Neural progenitor cell (in vitro differentiated cells): ENCODE measurements at regions not wholly inside any gene's neighbourhood (a gene's known extent, or its start where the extent isn't known, plus 50 kb on each side); places are given as distances from the start of the nearest gene placed in this dataset.

Experiments used
- DNase-seq: peaks from one replicate; pipeline ENCODE4 v3.0.0-alpha.2; 2016; ENCODE audit warnings: low spot score
- H2AFZ ChIP-seq: fragments of 200-600 bp; sonication (generic); replicated peaks from 2 replicates; pipeline ENCODE4 v1.6.1; 2016; ENCODE audit warnings: antibody characterized with exemption
- H3F3A ChIP-seq: fragments of 200-600 bp; sonication (generic); 2 replicates; pipeline ENCODE4 v1.6.1; 2016; ENCODE audit warnings: antibody characterized with exemption, low read depth
- H3K27ac ChIP-seq: fragments of 200-600 bp; sonication (generic); 2 replicates; pipeline ENCODE4 v1.5.1; 2016; ENCODE audit warnings: mild to moderate bottlenecking
- H3K27me3 ChIP-seq: fragments of 200-600 bp; sonication (generic); 2 replicates; pipeline ENCODE4 v1.6.1; 2016; ENCODE audit warnings: mild to moderate bottlenecking, moderate library complexity
- H3K36me3 ChIP-seq: fragments of 200-600 bp; sonication (generic); 2 replicates; pipeline ENCODE4 v1.5.1; 2016
- H3K4me1 ChIP-seq: fragments of 200-600 bp; sonication (generic); 2 replicates; pipeline ENCODE4 v1.6.1; 2016; ENCODE audit warnings: mixed run types
- H3K4me2 ChIP-seq: fragments of 200-600 bp; sonication (generic); 2 replicates; pipeline ENCODE4 v1.6.1; 2016
- H3K4me3 ChIP-seq: fragments of 200-600 bp; sonication (generic); 2 replicates; pipeline ENCODE4 v1.5.1; 2016
- H3K79me2 ChIP-seq: fragments of 200-600 bp; sonication (generic); 2 replicates; pipeline ENCODE4 v1.6.1; 2016; ENCODE audit warnings: low read depth
- H3K9ac ChIP-seq: fragments of 200-600 bp; sonication (generic); 2 replicates; pipeline ENCODE4 v1.6.1; 2016
- H3K9me3 ChIP-seq: fragments of 200-600 bp; sonication (generic); 2 replicates; pipeline ENCODE4 v1.5.1; 2016; ENCODE audit warnings: low read depth
- H4K20me1 ChIP-seq: fragments of 200-600 bp; sonication (generic); 2 replicates; pipeline ENCODE4 v1.6.1; 2016; ENCODE audit warnings: low read depth
- H3K27ac Mint-ChIP-seq: 3 replicates; pipeline ENCODE4 v1.8.0; 2021; ENCODE audit warnings: mixed read lengths
- H3K27me3 Mint-ChIP-seq: 2 replicates; pipeline ENCODE4 v1.8.0; 2022; ENCODE audit warnings: low read depth, mild to moderate bottlenecking, inconsistent platforms, moderate library complexity, mixed read lengths; ENCODE audit not compliant: insufficient read depth
- H3K36me3 Mint-ChIP-seq: 3 replicates; pipeline ENCODE4 v1.8.0; 2021; ENCODE audit warnings: mixed read lengths
- H3K4me1 Mint-ChIP-seq: 3 replicates; pipeline ENCODE4 v1.8.0; 2021; ENCODE audit warnings: mixed read lengths
- H3K4me3 Mint-ChIP-seq: 3 replicates; pipeline ENCODE4 v1.8.0; 2021; ENCODE audit warnings: mild to moderate bottlenecking, moderate library complexity, mixed read lengths
- H3K9me3 Mint-ChIP-seq: 3 replicates; pipeline ENCODE4 v1.8.0; 2020; ENCODE audit warnings: mixed read lengths
- CTCF ChIP-seq: fragments of 200-600 bp; sonication (generic); IDR thresholded peaks from 2 replicates; pipeline ENCODE4 v1.5.1; 2017; ENCODE audit warnings: antibody characterized with exemption, mild to moderate bottlenecking
- EZH2 ChIP-seq: fragments of 200-600 bp; sonication (generic); IDR thresholded peaks from 2 replicates; pipeline ENCODE4 v1.6.1; 2017; ENCODE audit warnings: antibody characterized with exemption, mild to moderate bottlenecking, moderate library complexity
- EZH2phosphoT487 ChIP-seq: fragments of 200-600 bp; sonication (generic); IDR thresholded peaks from 2 replicates; pipeline ENCODE4 v1.6.1; 2017; ENCODE audit warnings: antibody characterized with exemption

GRCh38 chr3:168495270-168495669 lies 399.5 kb upstream of the GOLIM4 start:
- no peak for TF ChIP-seq CTCF
- TF ChIP-seq EZH2phosphoT487: no peak
- TF ChIP-seq EZH2: no peak
- Mint-ChIP-seq H3K4me3 (no peak overlapping the region), H3K4me1 (peaks cover 8% of the 10 kb centered on the region), H3K36me3 (no peaks in the 10 kb centered on the region), H3K27me3 (no peaks in the 10 kb centered on the region), H3K27ac (no peak overlapping the region), H3K9me3 (no peaks in the 10 kb centered on the region)
- no peaks in the 10 kb centered on the region for H3K27me3 ChIP-seq
- no peaks in the 10 kb centered on the region for H3K36me3 ChIP-seq
- no peak overlapping the region for H3K4me3 ChIP-seq
- H3F3A ChIP-seq: no peaks in the 10 kb centered on the region
- H3K4me1 ChIP-seq: no peaks in the 10 kb centered on the region
- no peak overlapping the region for H2AFZ ChIP-seq
- no peaks in the 10 kb centered on the region for H3K79me2 ChIP-seq
- H3K9ac ChIP-seq: no peak overlapping the region
- H3K27ac ChIP-seq: no peak overlapping the region
- no peak overlapping the region for H3K4me2 ChIP-seq
- DNase-seq: no peak
- no peaks in the 10 kb centered on the region for H3K9me3 ChIP-seq
- H4K20me1 ChIP-seq: no peaks in the 10 kb centered on the region

GRCh38 chr3:168493412-168494205 lies 397.9 kb upstream of the GOLIM4 start:
- Histone ChIP-seq H4K20me1 (no peaks in the 10 kb centered on the region), H3K9me3 (no peaks in the 10 kb centered on the region), H3K9ac (no peak overlapping the region), H3F3A (no peaks in the 10 kb centered on the region), H3K36me3 (no peaks in the 10 kb centered on the region), H2AFZ (no peak overlapping the region), H3K4me3 (no peak overlapping the region), H3K79me2 (no peaks in the 10 kb centered on the region), H3K4me2 (no peak overlapping the region), H3K4me1 (no peaks in the 10 kb centered on the region), H3K27me3 (no peaks in the 10 kb centered on the region), H3K27ac (no peak overlapping the region)
- TF ChIP-seq CTCF (no peak), EZH2phosphoT487 (no peak), EZH2 (no peak)
- H3K27ac Mint-ChIP-seq: no peak overlapping the region
- H3K9me3 Mint-ChIP-seq: no peaks in the 10 kb centered on the region
- no peaks in the 10 kb centered on the region for H3K36me3 Mint-ChIP-seq
- no peak overlapping the region for H3K4me3 Mint-ChIP-seq
- no peaks in the 10 kb centered on the region for H3K27me3 Mint-ChIP-seq
- peaks cover 8% of the 10 kb centered on the region for H3K4me1 Mint-ChIP-seq
- no peak for DNase-seq

- Histone ChIP-seq H3K4me2 (no peak overlapping the region), H3F3A (no peaks in the 10 kb centered on the region), H3K79me2 (no peaks in the 10 kb centered on the region), H3K4me1 (no peaks in the 10 kb centered on the region), H3K36me3 (no peaks in the 10 kb centered on the region), H3K4me3 (no peak overlapping the region), H3K27me3 (no peaks in the 10 kb centered on the region), H3K9ac (no peak overlapping the region), H4K20me1 (no peaks in the 10 kb centered on the region), H2AFZ (no peak overlapping the region), H3K27ac (no peak overlapping the region), H3K9me3 (no peaks in the 10 kb centered on the region)
- Mint-ChIP-seq H3K4me1 (peaks cover 4% of the 10 kb centered on the region), H3K27me3 (no peaks in the 10 kb centered on the region), H3K9me3 (no peaks in the 10 kb centered on the region), H3K4me3 (no peak overlapping the region), H3K27ac (no peak overlapping the region), H3K36me3 (no peaks in the 10 kb centered on the region)
- no peak for DNase-seq
- no peak for TF ChIP-seq CTCF
- no peak for TF ChIP-seq EZH2phosphoT487
- TF ChIP-seq EZH2: no peak
Measured at GRCh38 chr3:168490981-168491380, 395.3 kb upstream of the GOLIM4 start.
